ENCODE measurements at regions not wholly inside any gene's neighbourhood (a gene's known extent, or its start where the extent isn't known, plus 50 kb on each side); places are given as distances from the start of the nearest gene placed in this dataset.

- no peaks in the 10 kb centered on the region for H3K36me3 ChIP-seq (ENCODE audit: low read depth)
- no peak for DNase-seq
- H3K4me1 ChIP-seq (ENCODE audit: low read depth) = no peaks in the 10 kb centered on the region
- H3K9me3 ChIP-seq = no peaks in the 10 kb centered on the region
- intact Hi-C loops (cut with DNase I, micrococcal nuclease) = no loop called here
- H3K4me3 ChIP-seq = no peak overlapping the region
- peak; percentile 53 for ATAC-seq
- TF ChIP-seq CTCF (IDR thresholded peaks at IDR 0.05) = no peak
These were observed 454.4 kb upstream of the FAT1 start for GRCh38 chr4:187178084-187178483.

- DNase-seq (no peak), ATAC-seq (peak; percentile 19)
- Histone ChIP-seq H3K36me3 (ENCODE audit: low read depth) (no peaks in the 10 kb centered on the region), H3K4me3 (no peak overlapping the region), H3K4me1 (ENCODE audit: low read depth) (no peaks in the 10 kb centered on the region), H3K9me3 (no peaks in the 10 kb centered on the region)
- intact Hi-C loops (cut with DNase I, micrococcal nuclease) = no loop called here
- no peak for TF ChIP-seq CTCF (IDR thresholded peaks at IDR 0.05)
These were observed 454.9 kb upstream of the FAT1 start for GRCh38 chr4:187178587-187178986.

GRCh38 chr4:187179086-187180058 is 455.7 kb upstream of the FAT1 start:
- DNase-seq (no peak), ATAC-seq (no peak)
- no peaks in the 10 kb centered on the region for H3K9me3 ChIP-seq
- H3K4me1 ChIP-seq (ENCODE audit: low read depth) = no peaks in the 10 kb centered on the region
- TF ChIP-seq CTCF (IDR thresholded peaks at IDR 0.05) = no peak
- H3K36me3 ChIP-seq (ENCODE audit: low read depth) = no peaks in the 10 kb centered on the region
- H3K4me3 ChIP-seq = no peak overlapping the region
- intact Hi-C loops (cut with DNase I, micrococcal nuclease) = no loop called here

- TF ChIP-seq CTCF (IDR thresholded peaks at IDR 0.05) = no peak
- H3K4me1 ChIP-seq (ENCODE audit: low read depth) = no peaks in the 10 kb centered on the region
- no peaks in the 10 kb centered on the region for H3K36me3 ChIP-seq (ENCODE audit: low read depth)
- H3K4me3 ChIP-seq = no peak overlapping the region
- H3K9me3 ChIP-seq = no peaks in the 10 kb centered on the region
- no peak for DNase-seq
- peak; percentile 37 for ATAC-seq
- intact Hi-C loops (cut with DNase I, micrococcal nuclease) = no loop called here
These were observed 457.4 kb upstream of the FAT1 start for GRCh38 chr4:187181054-187181453.

- DNase-seq (no peak), ATAC-seq (no peak)
- H3K4me1 ChIP-seq (ENCODE audit: low read depth) = no peaks in the 10 kb centered on the region
- intact Hi-C loops (cut with DNase I, micrococcal nuclease) = no loop called here
- no peak for TF ChIP-seq CTCF (IDR thresholded peaks at IDR 0.05)
- no peaks in the 10 kb centered on the region for H3K36me3 ChIP-seq (ENCODE audit: low read depth)
- no peaks in the 10 kb centered on the region for H3K9me3 ChIP-seq
- no peak overlapping the region for H3K4me3 ChIP-seq
These were observed 459.7 kb upstream of the FAT1 start for GRCh38 chr4:187183346-187183745.
